HUES64 (cell line): ENCODE measurements at regions not wholly inside any gene's neighbourhood (a gene's known extent, or its start where the extent isn't known, plus 50 kb on each side); places are given as distances from the start of the nearest gene placed in this dataset.

Experiments used
- H3K27ac ChIP-seq: 2 replicates; pipeline ENCODE4 v1.7.0; 2013; ENCODE audit warnings: low read depth, low read length, inconsistent platforms
- H3K27me3 ChIP-seq: 2 replicates; pipeline ENCODE4 v1.6.1; 2013; ENCODE audit warnings: mild to moderate bottlenecking, low read length; ENCODE audit not compliant: insufficient read depth
- H3K36me3 ChIP-seq: 2 replicates; pipeline ENCODE4 v1.6.1; 2013; ENCODE audit warnings: mild to moderate bottlenecking, low read length; ENCODE audit not compliant: insufficient read depth
- H3K4me1 ChIP-seq: 2 replicates; pipeline ENCODE4 v1.6.1; 2013; ENCODE audit warnings: mild to moderate bottlenecking, low read length, moderate library complexity; ENCODE audit not compliant: insufficient read depth
- H3K4me3 ChIP-seq: 2 replicates; pipeline ENCODE4 v1.5.1; 2013; ENCODE audit warnings: mild to moderate bottlenecking, low read length, moderate library complexity
- H3K9ac ChIP-seq: 2 replicates; pipeline ENCODE4 v1.6.1; 2013; ENCODE audit warnings: mild to moderate bottlenecking, low read depth, low read length
- H3K9me3 ChIP-seq: 2 replicates; pipeline ENCODE4 v1.6.1; 2013; ENCODE audit warnings: low read depth, low read length; ENCODE audit not compliant: insufficient read depth
- WGBS: fragments of 150-250, 120-280 bp; methylation state at CpG from one replicate; pipeline ENCODE4 v1.1.7; 2013; ENCODE audit warnings: missing lambda C conversion rate; 5-methylcytosine and 5-hydroxymethylcytosine counted together

GRCh38 chr10:30227481-30227880, 121.6 kb downstream of the MTPAP start:
- Histone ChIP-seq H3K36me3 (no peaks in the 10 kb centered on the region), H3K9me3 (no peaks in the 10 kb centered on the region), H3K9ac (no peak overlapping the region), H3K4me3 (no peak overlapping the region), H3K27me3 (no peaks in the 10 kb centered on the region), H3K4me1 (no peaks in the 10 kb centered on the region), H3K27ac (no peak overlapping the region)
- 95% methylated on average over 6 of the region's 6 CpGs for WGBS

- no peak overlapping the region for H3K9ac ChIP-seq
- no peak overlapping the region for H3K4me3 ChIP-seq
- no peaks in the 10 kb centered on the region for H3K27me3 ChIP-seq
- H3K36me3 ChIP-seq, result no peaks in the 10 kb centered on the region
- H3K27ac ChIP-seq, result no peak overlapping the region
- peaks cover 8% of the 10 kb centered on the region; the same call in 1 of the 2 replicates for H3K4me1 ChIP-seq
- WGBS, result 84% methylated on average over 15 of the region's 17 CpGs
- no peaks in the 10 kb centered on the region for H3K9me3 ChIP-seq
These were observed 128.9 kb downstream of the MTPAP start for GRCh38 chr10:30219971-30220751.

- 91% methylated on average over 4 of the region's 4 CpGs for WGBS
These were observed 132.3 kb downstream of the MTPAP start for GRCh38 chr10:30216821-30217220.

GRCh38 chr10:30215623-30216022, 133.5 kb downstream of the MTPAP start:
- no peak overlapping the region for H3K9ac ChIP-seq
- WGBS, result 85% methylated on average over 8 of the region's 8 CpGs

More at GRCh38 chr10:30216821-30217220, 132.3 kb downstream of the MTPAP start:
- peaks cover 8% of the 10 kb centered on the region; the same call in 1 of the 2 replicates for H3K4me1 ChIP-seq
- no peak overlapping the region for H3K4me3 ChIP-seq
- H3K27me3 ChIP-seq, result no peaks in the 10 kb centered on the region
- no peak overlapping the region for H3K9ac ChIP-seq
- no peaks in the 10 kb centered on the region for H3K36me3 ChIP-seq
- no peak overlapping the region for H3K27ac ChIP-seq
- no peaks in the 10 kb centered on the region for H3K9me3 ChIP-seq

GRCh38 chr10:30215141-30215540, 133.9 kb downstream of the MTPAP start:
- WGBS, result 93% methylated on average over 2 of the region's 2 CpGs
- Histone ChIP-seq H3K9ac (no peak overlapping the region), H3K4me3 (no peak overlapping the region), H3K9me3 (no peaks in the 10 kb centered on the region), H3K27ac (no peak overlapping the region), H3K4me1 (peaks cover 5% of the 10 kb centered on the region; the same call in 1 of the 2 replicates), H3K36me3 (no peaks in the 10 kb centered on the region), H3K27me3 (no peaks in the 10 kb centered on the region)

More at GRCh38 chr10:30215623-30216022, 133.5 kb downstream of the MTPAP start:
- Histone ChIP-seq H3K4me1 (peaks cover 5% of the 10 kb centered on the region; the same call in 1 of the 2 replicates), H3K9me3 (no peaks in the 10 kb centered on the region), H3K27ac (no peak overlapping the region), H3K27me3 (no peaks in the 10 kb centered on the region), H3K4me3 (no peak overlapping the region), H3K36me3 (no peaks in the 10 kb centered on the region)

- no peak overlapping the region for H3K27ac ChIP-seq
- no peaks in the 10 kb centered on the region for H3K9me3 ChIP-seq
- WGBS, result 87% methylated on average over 4 of the region's 4 CpGs
- no peaks in the 10 kb centered on the region for H3K27me3 ChIP-seq
- H3K4me3 ChIP-seq, result no peak overlapping the region
- H3K4me1 ChIP-seq, result no peaks in the 10 kb centered on the region
- no peak overlapping the region for H3K9ac ChIP-seq
- H3K36me3 ChIP-seq, result no peaks in the 10 kb centered on the region
These were observed 138.8 kb downstream of the MTPAP start for GRCh38 chr10:30210296-30210695.

GRCh38 chr10:30208330-30208729, 140.7 kb downstream of the MTPAP start:
- Histone ChIP-seq H3K27me3 (no peaks in the 10 kb centered on the region), H3K9ac (no peak overlapping the region), H3K27ac (no peak overlapping the region), H3K4me3 (no peak overlapping the region), H3K4me1 (no peaks in the 10 kb centered on the region), H3K36me3 (no peaks in the 10 kb centered on the region), H3K9me3 (peaks cover 8% of the 10 kb centered on the region; the same call in 1 of the 2 replicates)
- WGBS, result 100% methylated on average over 1 of the region's 2 CpGs

- Histone ChIP-seq H3K27ac (no peak overlapping the region), H3K27me3 (no peaks in the 10 kb centered on the region), H3K9ac (no peak overlapping the region), H3K36me3 (no peaks in the 10 kb centered on the region), H3K4me3 (no peak overlapping the region), H3K9me3 (peaks cover 9% of the 10 kb centered on the region; the same call in 1 of the 2 replicates), H3K4me1 (no peaks in the 10 kb centered on the region)
- 69% methylated on average over 10 of the region's 10 CpGs for WGBS
These were observed 141.5 kb downstream of the MTPAP start for GRCh38 chr10:30207485-30208052.

GRCh38 chr10:30200017-30200415, 140.6 kb upstream of the JCAD start:
- Histone ChIP-seq H3K9ac (no peak overlapping the region), H3K27ac (no peak overlapping the region), H3K36me3 (no peaks in the 10 kb centered on the region), H3K4me1 (no peaks in the 10 kb centered on the region), H3K4me3 (no peak overlapping the region), H3K9me3 (peaks cover 9% of the 10 kb centered on the region; the same call in 1 of the 2 replicates), H3K27me3 (no peaks in the 10 kb centered on the region)
- 90% methylated on average over 3 of the region's 4 CpGs for WGBS

- Histone ChIP-seq H3K27ac (no peak overlapping the region), H3K27me3 (no peaks in the 10 kb centered on the region), H3K36me3 (no peaks in the 10 kb centered on the region), H3K9me3 (peaks cover 9% of the 10 kb centered on the region; the same call in 1 of the 2 replicates), H3K9ac (no peak overlapping the region), H3K4me1 (no peaks in the 10 kb centered on the region), H3K4me3 (no peak overlapping the region)
- WGBS, result 83% methylated on average over 5 of the region's 6 CpGs
These were observed 140.1 kb upstream of the JCAD start for GRCh38 chr10:30199376-30200016.

- no peaks in the 10 kb centered on the region for H3K36me3 ChIP-seq
- H3K9me3 ChIP-seq, result no peaks in the 10 kb centered on the region
- H3K9ac ChIP-seq, result no peak overlapping the region
- WGBS, result 87% methylated on average over 4 of the region's 4 CpGs
- H3K27ac ChIP-seq, result no peak overlapping the region
- no peaks in the 10 kb centered on the region for H3K4me1 ChIP-seq
- no peaks in the 10 kb centered on the region for H3K27me3 ChIP-seq
- no peak overlapping the region for H3K4me3 ChIP-seq
These were observed 137.8 kb upstream of the JCAD start for GRCh38 chr10:30197186-30197585.
